IPS-20b (cell line): ENCODE measurements at regions not wholly inside any gene's neighbourhood (a gene's known extent, or its start where the extent isn't known, plus 50 kb on each side); places are given as distances from the start of the nearest gene placed in this dataset.

Experiments
- H3K27ac ChIP-seq: one replicate; pipeline ENCODE4 v1.5.1; 2013; ENCODE audit warnings: low read length
- H3K27me3 ChIP-seq: 2 replicates; pipeline ENCODE4 v1.6.1; 2013; ENCODE audit warnings: mild to moderate bottlenecking, low read length, inconsistent platforms; ENCODE audit not compliant: insufficient read depth
- H3K36me3 ChIP-seq: 2 replicates; pipeline ENCODE4 v1.6.1; 2013; ENCODE audit warnings: low read depth, mild to moderate bottlenecking, inconsistent platforms, low read length, moderate library complexity; ENCODE audit not compliant: insufficient read depth
- H3K4me1 ChIP-seq: 2 replicates; pipeline ENCODE4 v1.6.1; 2013; ENCODE audit warnings: mild to moderate bottlenecking, control low read depth, inconsistent platforms, low read length, moderate library complexity; ENCODE audit not compliant: insufficient read depth
- H3K4me3 ChIP-seq: 2 replicates; pipeline ENCODE4 v1.5.1; 2013; ENCODE audit warnings: mild to moderate bottlenecking, low read length, inconsistent platforms
- H3K9ac ChIP-seq: 2 replicates; pipeline ENCODE4 v1.6.1; 2013; ENCODE audit warnings: low read depth, mild to moderate bottlenecking, inconsistent platforms, low read length, moderate library complexity
- H3K9me3 ChIP-seq: 2 replicates; pipeline ENCODE4 v1.6.1; 2013; ENCODE audit warnings: mild to moderate bottlenecking, low read depth, low read length, inconsistent platforms; ENCODE audit not compliant: insufficient read depth

- no peaks in the 10 kb centered on the region for H3K4me1 ChIP-seq
- H3K36me3 ChIP-seq: no peaks in the 10 kb centered on the region
- no peak overlapping the region for H3K9ac ChIP-seq
- H3K9me3 ChIP-seq: no peaks in the 10 kb centered on the region
- H3K27ac ChIP-seq: no peak overlapping the region
- H3K4me3 ChIP-seq: no peak overlapping the region
- no peaks in the 10 kb centered on the region for H3K27me3 ChIP-seq
Measured at GRCh38 chr13:106700007-106700406, 132.1 kb upstream of the ARGLU1 start.

- Histone ChIP-seq H3K4me3 (no peak overlapping the region), H3K9me3 (no peaks in the 10 kb centered on the region), H3K36me3 (no peaks in the 10 kb centered on the region), H3K4me1 (no peaks in the 10 kb centered on the region), H3K27me3 (no peaks in the 10 kb centered on the region), H3K9ac (no peak overlapping the region), H3K27ac (no peak overlapping the region)
Measured at GRCh38 chr13:106699311-106699710, 131.4 kb upstream of the ARGLU1 start.

DNA sequence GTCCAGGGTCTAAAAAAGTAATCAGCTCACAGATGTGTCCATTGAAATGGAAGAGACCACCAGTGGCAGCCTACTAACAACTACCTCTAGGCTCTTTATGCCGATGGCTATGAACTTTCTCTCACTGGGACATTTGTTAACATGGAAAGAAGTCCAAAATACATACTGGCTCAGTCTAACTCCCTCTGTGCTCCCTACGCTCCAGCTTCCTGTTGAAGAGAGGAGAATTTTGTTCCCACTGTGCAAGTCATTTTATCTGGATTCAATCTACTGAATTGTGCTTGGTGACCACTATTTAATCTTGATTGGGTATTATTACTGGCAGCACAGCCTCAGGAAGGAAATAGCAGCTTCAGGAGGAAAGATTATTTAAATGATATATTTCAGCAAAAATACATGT is 128.8 kb upstream of the ARGLU1 start:
- no peaks in the 10 kb centered on the region for H3K36me3 ChIP-seq
- peaks cover 4% of the 10 kb centered on the region; the same call in 1 of the 2 replicates for H3K4me1 ChIP-seq
- no peaks in the 10 kb centered on the region for H3K9me3 ChIP-seq
- H3K27me3 ChIP-seq: no peaks in the 10 kb centered on the region
- H3K9ac ChIP-seq: no peak overlapping the region
- no peak overlapping the region for H3K27ac ChIP-seq
- no peak overlapping the region for H3K4me3 ChIP-seq

- Histone ChIP-seq H3K36me3 (no peaks in the 10 kb centered on the region), H3K9me3 (no peaks in the 10 kb centered on the region), H3K4me3 (no peak overlapping the region), H3K9ac (no peak overlapping the region), H3K27ac (no peak overlapping the region), H3K4me1 (peaks cover 4% of the 10 kb centered on the region; the same call in 1 of the 2 replicates), H3K27me3 (no peaks in the 10 kb centered on the region)
Measured at GRCh38 chr13:106696140-106696539, 128.2 kb upstream of the ARGLU1 start.

GRCh38 chr13:106695139-106695538 is 127.2 kb upstream of the ARGLU1 start:
- Histone ChIP-seq H3K4me3 (no peak overlapping the region), H3K4me1 (peaks cover 4% of the 10 kb centered on the region; the same call in 1 of the 2 replicates)

GRCh38 chr13:106691861-106692260 is 123.9 kb upstream of the ARGLU1 start:
- H3K9me3 ChIP-seq: no peaks in the 10 kb centered on the region
- no peak overlapping the region for H3K4me3 ChIP-seq
- no peaks in the 10 kb centered on the region for H3K27me3 ChIP-seq

More at GRCh38 chr13:106695139-106695538, 127.2 kb upstream of the ARGLU1 start:
- no peak overlapping the region for H3K27ac ChIP-seq
- no peak overlapping the region for H3K9ac ChIP-seq
- no peaks in the 10 kb centered on the region for H3K27me3 ChIP-seq
- no peaks in the 10 kb centered on the region for H3K36me3 ChIP-seq
- no peaks in the 10 kb centered on the region for H3K9me3 ChIP-seq

GRCh38 chr13:106691341-106691740 is 123.4 kb upstream of the ARGLU1 start:
- Histone ChIP-seq H3K4me3 (no peak overlapping the region), H3K27me3 (no peaks in the 10 kb centered on the region), H3K36me3 (no peaks in the 10 kb centered on the region), H3K4me1 (peaks cover 4% of the 10 kb centered on the region; the same call in 1 of the 2 replicates), H3K27ac (no peak overlapping the region), H3K9ac (no peak overlapping the region), H3K9me3 (no peaks in the 10 kb centered on the region)

More at GRCh38 chr13:106691861-106692260, 123.9 kb upstream of the ARGLU1 start:
- Histone ChIP-seq H3K36me3 (no peaks in the 10 kb centered on the region), H3K4me1 (peaks cover 4% of the 10 kb centered on the region; the same call in 1 of the 2 replicates), H3K9ac (no peak overlapping the region), H3K27ac (no peak overlapping the region)

- no peaks in the 10 kb centered on the region for H3K9me3 ChIP-seq
- H3K9ac ChIP-seq: no peak overlapping the region
- no peaks in the 10 kb centered on the region for H3K27me3 ChIP-seq
- peaks cover 5% of the 10 kb centered on the region; the same call in 1 of the 2 replicates for H3K4me1 ChIP-seq
- no peaks in the 10 kb centered on the region for H3K36me3 ChIP-seq
- H3K27ac ChIP-seq: no peak overlapping the region
- no peak overlapping the region for H3K4me3 ChIP-seq
Measured at GRCh38 chr13:106690779-106691178, 122.8 kb upstream of the ARGLU1 start.

GRCh38 chr13:106689906-106690305 is 122.0 kb upstream of the ARGLU1 start:
- Histone ChIP-seq H3K4me3 (no peak overlapping the region), H3K27me3 (no peaks in the 10 kb centered on the region), H3K9me3 (no peaks in the 10 kb centered on the region), H3K9ac (no peak overlapping the region), H3K27ac (no peak overlapping the region), H3K36me3 (no peaks in the 10 kb centered on the region), H3K4me1 (peaks cover 9% of the 10 kb centered on the region; the same call in 1 of the 2 replicates)

- no peaks in the 10 kb centered on the region for H3K36me3 ChIP-seq
- H3K4me3 ChIP-seq: no peak overlapping the region
- no peak overlapping the region for H3K9ac ChIP-seq
- H3K27ac ChIP-seq: no peak overlapping the region
- no peaks in the 10 kb centered on the region for H3K27me3 ChIP-seq
- peaks cover 11% of the 10 kb centered on the region; the same call in 1 of the 2 replicates for H3K4me1 ChIP-seq
- no peaks in the 10 kb centered on the region for H3K9me3 ChIP-seq
Measured at GRCh38 chr13:106688940-106689339, 121.0 kb upstream of the ARGLU1 start.

- H3K9ac ChIP-seq: no peak overlapping the region
- peaks cover 18% of the 10 kb centered on the region; the same call in 1 of the 2 replicates for H3K4me1 ChIP-seq
Measured at GRCh38 chr13:106686163-106686562, 118.2 kb upstream of the ARGLU1 start.

GRCh38 chr13:106685143-106685542 is 117.2 kb upstream of the ARGLU1 start:
- Histone ChIP-seq H3K27me3 (no peaks in the 10 kb centered on the region), H3K4me1 (peaks cover 24% of the 10 kb centered on the region; the same call in 1 of the 2 replicates), H3K9me3 (no peaks in the 10 kb centered on the region), H3K4me3 (no peak overlapping the region), H3K27ac (no peak overlapping the region), H3K36me3 (no peaks in the 10 kb centered on the region), H3K9ac (no peak overlapping the region)

More at GRCh38 chr13:106686163-106686562, 118.2 kb upstream of the ARGLU1 start:
- Histone ChIP-seq H3K36me3 (no peaks in the 10 kb centered on the region), H3K4me3 (no peak overlapping the region), H3K27ac (no peak overlapping the region), H3K9me3 (no peaks in the 10 kb centered on the region), H3K27me3 (no peaks in the 10 kb centered on the region)
